Panc1 (cell line): ENCODE measurements at regions not wholly inside any gene's neighbourhood (a gene's known extent, or its start where the extent isn't known, plus 50 kb on each side); places are given as distances from the start of the nearest gene placed in this dataset.

Experiments used
- ATAC-seq: fragments of 200-7000 bp; cut with Tn5 transposase; 2 replicates; pipeline ENCODE4 v1.9.1; 2020; ENCODE audit warnings: mild to moderate bottlenecking, moderate library complexity
- BruUV-seq: library from RNA; stranded (reverse); fragments of 400-500 nt; replicated peaks from 2 replicates; lab custom pipeline; 2021; lab: Mats Ljungman, UMichigan
- CTCF ChIA-PET: fragments of 300-600 bp; sonication (Branson Sonifier 250); formaldehyde crosslinking; loops from one replicate; lab custom pipeline; 2022; ENCODE audit warnings: antibody characterized with exemption; lab: Charles Lee
- POLR2A ChIA-PET: fragments of 300-600 bp; sonication (Branson Sonifier 250); formaldehyde crosslinking; loops from one replicate; lab custom pipeline; 2022; ENCODE audit warnings: antibody characterized with exemption; lab: Charles Lee
- DNase-seq: peaks from one replicate; pipeline ENCODE4 v3.0.0-alpha.2; 2010; ENCODE audit warnings: low read depth, low spot score
- H3K27ac ChIP-seq: 2 replicates; pipeline ENCODE4 v1.5.1; 2011; ENCODE audit warnings: mild to moderate bottlenecking, low read length, inconsistent platforms
- H3K27me3 ChIP-seq: fragments of 200-500 bp; sonication (Bioruptor generic); 2 replicates; pipeline ENCODE4 v1.6.0; 2014; ENCODE audit warnings: low read length, inconsistent platforms; ENCODE audit not compliant: control insufficient read depth, insufficient read depth
- H3K36me3 ChIP-seq: fragments of 200-500 bp; sonication (Bioruptor generic); 2 replicates; pipeline ENCODE4 v1.5.1; 2014; ENCODE audit warnings: inconsistent platforms, mild to moderate bottlenecking, low read length, moderate library complexity; ENCODE audit not compliant: control insufficient read depth, insufficient read depth
- H3K4me1 ChIP-seq: 2 replicates; pipeline ENCODE4 v1.5.1; 2011; ENCODE audit warnings: inconsistent platforms, mild to moderate bottlenecking, low read length, moderate library complexity; ENCODE audit not compliant: control insufficient read depth, insufficient read depth
- H3K4me3 ChIP-seq, 2 experiments: 2 replicates each; pipeline ENCODE4 v1.5.1; 2011 to 2012; ENCODE audit warnings: low read depth in 2 of 2, low read length in 2 of 2, mild to moderate bottlenecking in 2 of 2, inconsistent platforms in 1 of 2, moderate library complexity in 1 of 2
- H3K9me3 ChIP-seq: fragments of 200-500 bp; sonication (Bioruptor generic); 2 replicates; pipeline ENCODE4 v1.5.1; 2014; ENCODE audit warnings: low read depth, mild to moderate bottlenecking, inconsistent platforms, low read length, moderate library complexity; ENCODE audit not compliant: control insufficient read depth, insufficient read depth
- POLR2AphosphoS5 ChIP-seq: IDR thresholded peaks from 2 replicates; pipeline ENCODE4 v1.6.1; 2012; ENCODE audit warnings: mild to moderate bottlenecking, low read depth, low read length, moderate library complexity
- SIN3A ChIP-seq: IDR thresholded peaks from 2 replicates; pipeline ENCODE4 v1.6.1; 2012; ENCODE audit warnings: low read depth, mild to moderate bottlenecking, low read length, moderate library complexity, borderline replicate concordance; ENCODE audit not compliant: insufficient read depth
- TCF7L2 ChIP-seq: IDR thresholded peaks from 2 replicates; pipeline ENCODE4 v1.6.1; 2011; ENCODE audit warnings: mild to moderate bottlenecking, low read depth, low read length, inconsistent platforms
- in situ Hi-C: cut with HindIII; loops from 2 replicates; pipeline ENCODE4 v1.10.0; 2016; ENCODE audit warnings: low sequenced_read_pairs, low pct_unique_long_range_greater_than_20kb
- intact Hi-C: fragments of 100-400 bp; cut with micrococcal nuclease; formaldehyde crosslinking; loops from one replicate; pipeline ENCODE4 v1.10.0; 2022; ENCODE audit not compliant: unreplicated experiment
- TF ChIP-seq, protein P1 (sequence below), 2 experiments: IDR thresholded peaks; 2 replicates each; pipeline ENCODE4 v1.6.1; 2011 to 2012; ENCODE audit warnings: low read depth in 2 of 2, control low read depth in 1 of 2, low read length in 1 of 2, mild to moderate bottlenecking in 1 of 2, moderate library complexity in 1 of 2; ENCODE audit not compliant: insufficient read depth in 1 of 2
- TF ChIP-seq, protein P2 (sequence below): fragments of 450-650 bp; IDR thresholded peaks from 2 replicates; pipeline ENCODE4 v1.5.1; 2017; ENCODE audit warnings: mild to moderate bottlenecking

DNA sequence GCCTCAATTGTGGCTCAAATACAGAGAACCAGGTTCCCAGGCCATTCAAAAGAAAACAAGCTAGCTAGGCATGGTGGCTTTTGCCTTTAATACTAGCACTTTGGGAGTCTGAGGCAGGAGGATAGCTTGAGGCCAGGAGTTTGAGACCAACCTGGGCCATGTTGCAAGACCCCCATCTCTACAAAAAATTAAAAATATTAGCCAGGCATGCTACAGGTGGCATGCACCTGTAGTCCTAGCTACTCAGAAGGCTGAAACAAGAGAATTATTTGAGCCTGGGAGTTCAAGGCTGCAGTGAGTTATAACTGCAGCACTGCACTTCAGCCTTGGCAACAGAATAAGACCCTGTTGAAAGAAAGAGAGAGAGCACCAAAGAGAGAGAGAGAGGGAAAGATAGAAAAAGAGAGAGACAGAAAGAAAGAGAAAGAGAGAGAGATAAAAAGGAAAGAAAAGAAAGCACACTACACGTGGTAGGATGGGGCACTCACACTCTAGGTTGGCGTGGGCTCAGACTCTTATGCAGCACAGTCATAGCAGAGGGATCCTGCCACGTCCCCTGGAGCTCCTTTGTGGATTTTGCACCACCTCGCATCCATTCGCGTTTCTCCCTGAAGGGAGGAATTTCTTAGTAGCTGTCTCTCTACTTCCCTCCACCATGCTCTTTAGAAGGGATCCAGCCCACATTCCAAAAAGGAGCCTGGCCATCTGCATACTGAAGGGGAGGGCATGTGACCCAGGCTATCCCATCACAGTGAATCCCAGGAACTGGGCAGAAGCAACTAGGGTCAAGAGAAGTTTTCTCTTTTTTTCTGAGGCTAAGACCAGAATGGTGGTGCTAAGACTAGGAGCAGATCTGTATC lies 789.9 kb downstream of the UQCRFS1 start:
- no peaks in the 10 kb centered on the region for H3K9me3 ChIP-seq
- intact Hi-C loops, result no loop called here
- POLR2A ChIA-PET, result no interaction called here
- H3K4me1 ChIP-seq, result no peaks in the 10 kb centered on the region
- DNase-seq, result no peak
- no peak for TF ChIP-seq TCF7L2
- CTCF ChIA-PET, result no interaction called here
- H3K36me3 ChIP-seq, result no peaks in the 10 kb centered on the region
- H3K27ac ChIP-seq, result no peak overlapping the region
- in situ Hi-C loops, result no loop called here
- no peaks in the 10 kb centered on the region; the same call in 1 of the 2 replicates for H3K27me3 ChIP-seq
- BruUV-seq, result no TSS peak
- no peak for ATAC-seq
- no peak overlapping the region for H3K4me3 ChIP-seq

DNA sequence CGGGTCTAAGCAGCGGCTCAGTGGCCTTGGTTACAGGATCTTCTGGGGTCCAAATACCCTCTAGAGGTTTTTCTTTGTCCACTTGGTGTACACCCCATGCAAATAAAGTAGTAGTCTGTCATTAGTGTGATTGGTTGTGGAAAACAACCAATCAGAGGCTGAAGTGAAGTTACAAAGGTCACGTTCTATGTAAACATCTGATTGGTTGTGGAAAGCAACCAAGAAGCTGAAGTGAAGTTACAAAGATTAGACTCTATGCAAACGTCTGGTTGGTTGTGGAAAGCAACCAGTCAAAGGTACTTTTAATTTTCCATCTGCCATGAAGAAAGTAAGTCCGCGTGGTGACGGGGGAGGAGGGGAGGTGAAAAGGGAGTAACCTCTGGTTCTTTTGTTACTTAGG lies 790.9 kb downstream of the UQCRFS1 start:
- Histone ChIP-seq H3K27me3 (no peaks in the 10 kb centered on the region; the same call in 1 of the 2 replicates), H3K4me1 (no peaks in the 10 kb centered on the region), H3K4me3 (no peak overlapping the region), H3K9me3 (no peaks in the 10 kb centered on the region), H3K36me3 (no peaks in the 10 kb centered on the region), H3K27ac (no peak overlapping the region)
- TF ChIP-seq, protein P1, sequence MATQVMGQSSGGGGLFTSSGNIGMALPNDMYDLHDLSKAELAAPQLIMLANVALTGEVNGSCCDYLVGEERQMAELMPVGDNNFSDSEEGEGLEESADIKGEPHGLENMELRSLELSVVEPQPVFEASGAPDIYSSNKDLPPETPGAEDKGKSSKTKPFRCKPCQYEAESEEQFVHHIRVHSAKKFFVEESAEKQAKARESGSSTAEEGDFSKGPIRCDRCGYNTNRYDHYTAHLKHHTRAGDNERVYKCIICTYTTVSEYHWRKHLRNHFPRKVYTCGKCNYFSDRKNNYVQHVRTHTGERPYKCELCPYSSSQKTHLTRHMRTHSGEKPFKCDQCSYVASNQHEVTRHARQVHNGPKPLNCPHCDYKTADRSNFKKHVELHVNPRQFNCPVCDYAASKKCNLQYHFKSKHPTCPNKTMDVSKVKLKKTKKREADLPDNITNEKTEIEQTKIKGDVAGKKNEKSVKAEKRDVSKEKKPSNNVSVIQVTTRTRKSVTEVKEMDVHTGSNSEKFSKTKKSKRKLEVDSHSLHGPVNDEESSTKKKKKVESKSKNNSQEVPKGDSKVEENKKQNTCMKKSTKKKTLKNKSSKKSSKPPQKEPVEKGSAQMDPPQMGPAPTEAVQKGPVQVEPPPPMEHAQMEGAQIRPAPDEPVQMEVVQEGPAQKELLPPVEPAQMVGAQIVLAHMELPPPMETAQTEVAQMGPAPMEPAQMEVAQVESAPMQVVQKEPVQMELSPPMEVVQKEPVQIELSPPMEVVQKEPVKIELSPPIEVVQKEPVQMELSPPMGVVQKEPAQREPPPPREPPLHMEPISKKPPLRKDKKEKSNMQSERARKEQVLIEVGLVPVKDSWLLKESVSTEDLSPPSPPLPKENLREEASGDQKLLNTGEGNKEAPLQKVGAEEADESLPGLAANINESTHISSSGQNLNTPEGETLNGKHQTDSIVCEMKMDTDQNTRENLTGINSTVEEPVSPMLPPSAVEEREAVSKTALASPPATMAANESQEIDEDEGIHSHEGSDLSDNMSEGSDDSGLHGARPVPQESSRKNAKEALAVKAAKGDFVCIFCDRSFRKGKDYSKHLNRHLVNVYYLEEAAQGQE (IDR thresholded peaks at IDR 0.05; ENCODE audit: insufficient read depth in 1 of 2, low read depth in 2 of 2, low read length in 1 of 2), result no peak
- TF ChIP-seq SIN3A (no peak), TCF7L2 (no peak), POLR2AphosphoS5 (no peak)
- TF ChIP-seq, protein P2, sequence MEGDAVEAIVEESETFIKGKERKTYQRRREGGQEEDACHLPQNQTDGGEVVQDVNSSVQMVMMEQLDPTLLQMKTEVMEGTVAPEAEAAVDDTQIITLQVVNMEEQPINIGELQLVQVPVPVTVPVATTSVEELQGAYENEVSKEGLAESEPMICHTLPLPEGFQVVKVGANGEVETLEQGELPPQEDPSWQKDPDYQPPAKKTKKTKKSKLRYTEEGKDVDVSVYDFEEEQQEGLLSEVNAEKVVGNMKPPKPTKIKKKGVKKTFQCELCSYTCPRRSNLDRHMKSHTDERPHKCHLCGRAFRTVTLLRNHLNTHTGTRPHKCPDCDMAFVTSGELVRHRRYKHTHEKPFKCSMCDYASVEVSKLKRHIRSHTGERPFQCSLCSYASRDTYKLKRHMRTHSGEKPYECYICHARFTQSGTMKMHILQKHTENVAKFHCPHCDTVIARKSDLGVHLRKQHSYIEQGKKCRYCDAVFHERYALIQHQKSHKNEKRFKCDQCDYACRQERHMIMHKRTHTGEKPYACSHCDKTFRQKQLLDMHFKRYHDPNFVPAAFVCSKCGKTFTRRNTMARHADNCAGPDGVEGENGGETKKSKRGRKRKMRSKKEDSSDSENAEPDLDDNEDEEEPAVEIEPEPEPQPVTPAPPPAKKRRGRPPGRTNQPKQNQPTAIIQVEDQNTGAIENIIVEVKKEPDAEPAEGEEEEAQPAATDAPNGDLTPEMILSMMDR, result no peak
- ChIA-PET CTCF (no interaction called here), POLR2A (no interaction called here)
- intact Hi-C loops (no loop called here), in situ Hi-C loops (no loop called here)
- ATAC-seq (no peak), DNase-seq (no peak)
- no TSS peak for BruUV-seq
